CD4-positive, alpha-beta T cell treated with Interferon gamma for 1 hour (primary cell): ENCODE measurements at regions not wholly inside any gene's neighbourhood (a gene's known extent, or its start where the extent isn't known, plus 50 kb on each side); places are given as distances from the start of the nearest gene placed in this dataset.

Experiments
- DNase-seq: peaks from one replicate; pipeline ENCODE4 v3.0.0-alpha.2; 2020

DNA sequence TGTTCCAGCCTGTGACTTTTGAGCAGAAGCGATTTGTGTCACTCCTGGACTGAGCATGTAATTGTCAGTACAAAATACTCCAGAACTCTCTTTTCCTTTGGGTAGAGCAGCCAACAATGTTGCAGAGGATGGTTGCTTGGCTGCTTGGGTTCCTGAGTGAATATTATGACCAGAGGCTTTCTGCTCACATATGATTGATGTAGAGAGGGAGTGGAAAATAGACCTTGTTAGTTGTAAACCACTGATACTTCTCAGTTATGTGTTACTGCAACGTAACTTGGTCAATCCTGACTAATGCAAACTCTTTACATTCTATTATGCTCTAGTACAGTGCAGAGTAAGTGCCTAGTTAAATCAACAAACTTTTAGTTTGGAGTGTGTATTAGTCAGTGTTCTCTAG lies 322.6 kb upstream of the KCNH8 start:
- DNase-seq = no peak

DNA sequence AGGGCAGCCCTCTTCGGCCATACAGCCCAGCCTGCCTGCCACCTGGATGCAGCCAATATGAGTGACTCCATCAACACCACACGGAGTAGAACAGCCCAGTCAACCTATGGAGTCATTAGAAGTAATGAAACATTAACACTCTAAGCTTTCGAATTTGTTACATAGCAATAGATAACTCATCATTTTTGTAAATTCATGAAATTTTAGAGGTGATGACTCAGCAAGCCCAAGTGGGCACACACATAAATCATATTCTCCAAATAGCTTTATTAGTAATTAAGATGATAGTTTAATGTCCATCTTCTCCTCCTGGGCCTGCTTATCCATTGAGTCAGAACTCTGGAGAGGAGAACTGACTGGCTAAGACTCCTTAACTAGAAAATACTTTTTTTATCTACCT lies 335.0 kb upstream of the KCNH8 start:
- DNase-seq = no peak

DNA sequence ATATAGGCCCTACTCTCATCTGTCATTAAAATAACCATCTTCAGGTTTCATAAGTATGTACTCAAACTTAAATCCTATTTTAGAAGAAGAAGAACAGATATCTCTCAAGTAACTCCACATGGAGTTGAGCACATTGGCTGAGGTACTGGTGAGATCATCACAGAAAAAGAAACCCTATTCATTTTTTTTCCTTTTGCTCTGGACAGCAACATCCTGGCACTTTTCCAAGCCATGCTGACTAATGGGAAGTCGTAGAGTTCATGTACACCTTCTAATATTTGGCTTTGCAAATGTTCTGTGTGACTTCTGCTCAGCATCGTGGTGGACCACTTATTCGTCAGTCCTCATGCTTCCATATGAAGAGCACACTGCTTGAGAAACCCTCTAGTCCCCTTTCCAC lies 336.0 kb upstream of the KCNH8 start:
- no peak for DNase-seq

DNA sequence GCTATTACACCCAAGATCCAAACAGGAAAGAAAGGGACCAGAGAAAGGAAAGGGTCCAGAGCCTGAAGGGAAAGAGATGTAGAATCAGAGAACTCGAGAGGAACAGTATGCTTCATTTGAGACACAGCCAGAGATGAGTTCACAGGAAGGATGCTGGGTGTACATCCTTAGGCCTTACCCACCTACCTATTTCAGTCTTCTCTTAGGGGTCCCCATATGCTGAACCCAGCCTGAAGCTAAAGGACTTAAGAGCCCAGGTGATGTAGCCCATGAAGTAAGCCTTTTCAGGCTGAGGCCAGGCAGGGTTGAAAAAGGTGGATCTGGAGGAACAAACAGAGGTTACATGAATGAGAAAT lies 338.0 kb upstream of the KCNH8 start:
- no peak for DNase-seq

DNA sequence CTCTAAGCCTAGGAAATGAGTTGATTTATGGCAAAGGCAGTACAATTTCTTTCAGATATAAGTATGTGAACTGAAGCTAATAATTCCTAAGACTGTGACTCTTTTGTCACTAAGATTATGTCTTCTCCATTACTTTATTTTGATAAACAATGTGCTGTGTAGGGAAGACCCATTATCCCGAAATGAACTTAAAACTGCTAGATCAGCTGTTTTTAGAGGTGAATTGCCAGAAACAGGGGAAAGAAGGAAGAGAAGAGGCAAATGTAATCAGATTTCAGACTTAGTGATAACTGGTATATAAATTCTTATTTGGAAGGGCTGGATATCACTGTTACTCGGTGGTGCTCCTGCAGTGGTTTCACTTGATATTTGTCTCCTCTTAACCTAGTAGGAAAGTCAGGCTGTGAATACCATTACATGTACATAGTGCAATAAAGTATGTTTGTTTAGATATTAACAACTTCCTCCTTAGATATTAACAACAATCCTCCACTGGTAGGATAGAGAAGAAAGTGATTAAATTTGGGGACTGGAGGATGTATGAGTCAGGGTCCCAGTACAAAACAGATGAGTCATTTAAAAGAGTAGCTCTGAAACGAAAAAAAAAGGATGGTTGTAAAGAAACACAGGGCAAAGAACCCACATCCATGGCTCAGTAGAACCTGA lies 338.5 kb upstream of the KCNH8 start:
- no peak for DNase-seq

DNA sequence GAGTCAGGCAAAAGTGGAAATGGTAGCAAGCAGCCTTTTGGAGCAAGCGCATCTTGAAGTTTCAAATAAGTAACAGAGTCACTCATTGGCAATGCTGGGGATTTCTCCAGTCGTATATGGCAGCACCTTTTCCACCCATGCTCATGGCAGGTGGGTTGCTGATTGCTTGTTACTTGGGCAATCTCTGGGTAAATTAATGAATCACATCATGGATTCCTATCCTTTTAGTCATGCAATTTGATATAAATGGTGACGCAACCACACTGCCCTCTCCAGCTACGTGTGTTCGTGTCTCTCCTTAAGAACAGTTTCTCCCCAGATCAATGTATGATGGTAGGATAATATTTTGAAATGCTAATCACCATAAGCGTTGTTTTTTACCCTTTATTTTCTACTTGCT lies 339.9 kb upstream of the KCNH8 start:
- DNase-seq = no peak

GRCh38 chr3:18807593-18807992 lies 340.7 kb upstream of the KCNH8 start:
- no peak for DNase-seq

GRCh38 chr3:18806633-18807032 lies 341.7 kb upstream of the KCNH8 start:
- no peak for DNase-seq

DNA sequence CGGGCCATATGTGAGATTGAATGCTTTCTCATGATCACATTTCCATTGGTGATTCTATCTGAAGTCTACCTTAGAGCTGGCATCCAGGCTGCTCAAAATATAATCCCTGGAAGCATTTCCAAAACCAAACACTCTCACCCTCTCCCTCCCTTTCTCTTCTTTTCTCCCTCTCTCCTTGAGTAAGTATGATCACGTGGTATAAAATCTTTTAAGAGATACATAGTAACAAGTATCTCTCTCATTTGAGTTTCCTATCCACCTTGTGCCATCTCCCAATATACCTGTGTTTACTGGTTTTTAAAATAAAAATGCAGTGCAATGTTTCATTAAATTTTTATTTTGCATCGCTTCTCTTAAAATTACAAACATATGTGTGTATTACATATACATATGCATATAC lies 350.9 kb upstream of the KCNH8 start:
- DNase-seq = no peak

GRCh38 chr3:18795078-18795477 lies 353.2 kb upstream of the KCNH8 start:
- DNase-seq = no peak

GRCh38 chr3:18791752-18792151 lies 356.6 kb upstream of the KCNH8 start:
- DNase-seq = no peak

DNA sequence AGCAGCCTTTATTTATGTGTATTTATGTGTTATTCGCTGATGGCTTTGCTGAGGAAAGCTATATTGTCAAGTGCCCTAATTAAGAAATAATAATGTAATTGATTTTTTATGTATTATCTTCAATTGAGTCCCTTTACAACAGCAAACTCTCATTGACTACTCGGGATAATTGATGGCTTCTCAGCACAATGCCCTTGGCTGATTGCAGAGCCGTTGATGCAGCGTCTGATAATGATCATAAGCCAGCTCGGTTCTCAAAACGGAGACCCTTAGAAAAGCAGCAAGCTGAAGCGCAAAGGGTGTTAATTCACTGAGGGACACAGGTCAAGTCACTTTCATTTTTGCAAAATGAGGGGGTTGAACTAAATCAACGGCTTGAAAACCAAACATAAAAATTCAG lies 357.1 kb upstream of the KCNH8 start:
- no peak for DNase-seq

- no peak for DNase-seq
These were observed 357.9 kb upstream of the KCNH8 start for GRCh38 chr3:18790384-18790783.

DNA sequence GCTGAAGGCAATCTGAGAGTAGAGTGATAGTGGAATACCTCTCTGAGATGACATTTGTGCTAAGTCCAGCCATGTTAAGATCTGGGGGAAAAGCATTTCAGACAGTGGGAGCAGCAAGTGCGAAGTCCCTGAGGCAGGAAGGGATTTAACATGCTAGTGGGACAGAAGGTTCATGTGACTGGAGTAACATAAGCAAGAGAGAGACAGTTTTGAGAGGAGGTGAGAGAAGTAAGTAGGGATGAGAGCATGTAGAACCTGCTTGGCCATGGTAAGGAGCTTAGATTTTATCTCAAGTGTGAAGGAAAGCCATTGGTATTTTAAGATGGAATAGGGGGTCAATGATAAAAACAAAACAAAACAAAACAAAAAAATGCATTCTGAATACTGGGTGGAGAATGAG lies 358.6 kb upstream of the KCNH8 start:
- no peak for DNase-seq

GRCh38 chr3:18787441-18787840 lies 360.9 kb upstream of the KCNH8 start:
- DNase-seq = no peak

DNA sequence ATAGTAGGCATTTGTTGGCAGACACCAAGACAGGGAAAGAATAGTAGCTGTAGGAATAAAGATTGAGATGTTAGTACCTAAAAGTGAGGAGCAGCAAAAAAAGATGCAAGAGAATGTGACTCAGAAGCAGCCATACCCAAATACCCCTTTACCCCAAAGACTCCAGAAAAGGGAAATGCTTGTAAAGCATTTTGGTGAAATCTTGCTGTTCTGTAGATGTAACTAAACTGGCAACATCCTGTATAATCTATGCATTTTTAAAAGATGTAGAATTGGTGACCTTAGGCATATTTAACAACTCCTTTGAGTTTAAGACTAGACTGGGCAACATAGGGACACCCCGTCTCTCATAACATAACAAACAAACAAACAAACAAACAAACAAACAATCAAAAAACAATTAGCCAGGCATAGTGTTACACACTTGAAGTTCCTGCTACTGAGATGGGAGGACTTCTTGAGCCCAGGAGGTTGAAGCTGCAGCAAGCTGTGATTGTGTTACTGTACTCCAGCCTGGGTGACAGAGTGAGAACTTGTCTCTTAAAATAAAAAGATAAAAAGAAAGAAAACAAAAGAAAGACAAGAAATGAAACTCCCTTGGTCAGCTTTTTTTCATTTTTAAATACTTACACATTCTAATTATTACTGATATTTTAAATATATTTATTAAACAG lies 361.5 kb upstream of the KCNH8 start:
- DNase-seq = no peak

DNA sequence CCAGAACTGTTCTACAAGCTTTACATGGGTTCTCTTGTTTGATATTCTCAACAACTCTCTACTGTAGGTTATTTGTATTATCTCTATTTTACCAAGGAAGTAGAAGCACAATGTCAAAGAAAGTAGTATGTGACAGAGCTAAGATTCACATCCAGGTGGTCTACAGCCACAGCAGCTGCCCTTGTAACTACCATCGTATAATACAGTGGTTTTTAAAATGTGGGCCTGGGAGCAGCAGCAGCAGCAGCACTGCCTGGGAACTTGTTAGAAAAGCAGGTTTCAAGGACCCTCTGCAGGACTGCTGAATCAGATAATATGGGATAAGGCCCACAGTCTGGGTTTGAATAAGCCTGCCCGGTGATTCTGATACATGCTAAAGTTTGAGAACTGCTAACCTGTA lies 357.1 kb upstream of the SATB1 start:
- no peak for DNase-seq

DNA sequence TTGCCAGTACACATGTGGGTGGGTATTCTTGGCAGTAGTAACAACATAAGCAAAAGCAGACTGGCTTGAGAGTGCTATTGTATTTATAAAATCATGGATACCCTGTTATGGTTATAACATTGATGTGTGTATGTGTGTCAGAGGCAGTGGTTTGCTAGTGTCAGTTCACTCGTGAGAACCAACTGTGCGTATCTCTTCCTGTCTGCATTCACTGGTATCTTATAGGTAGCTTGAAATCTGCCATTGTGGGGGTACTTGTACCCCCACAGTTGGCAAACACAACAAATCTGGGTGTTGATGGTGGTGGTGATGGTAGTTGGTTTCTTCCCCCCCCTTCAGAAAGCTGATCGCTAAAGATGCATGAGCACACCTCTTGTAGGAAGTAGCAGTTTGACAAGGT lies 355.8 kb upstream of the SATB1 start:
- DNase-seq = no peak

DNA sequence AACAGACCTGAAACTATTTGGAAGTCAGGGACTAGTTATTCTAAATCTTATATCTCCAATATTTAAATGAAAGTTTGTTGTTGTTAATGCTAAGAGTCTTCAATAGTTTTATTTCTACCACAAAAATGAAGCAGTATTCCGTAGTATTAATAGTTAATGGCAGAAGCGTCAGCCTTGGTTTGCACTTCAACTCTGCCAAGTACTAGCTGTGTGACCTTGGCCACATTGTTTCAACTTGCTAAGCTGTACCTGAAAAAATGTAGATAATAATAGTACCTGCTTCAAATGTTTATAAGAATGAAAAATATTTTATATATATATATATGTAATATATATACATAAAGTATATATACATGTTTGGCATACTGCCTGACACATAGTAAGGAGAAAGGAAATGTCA lies 354.6 kb upstream of the SATB1 start:
- DNase-seq = no peak

DNA sequence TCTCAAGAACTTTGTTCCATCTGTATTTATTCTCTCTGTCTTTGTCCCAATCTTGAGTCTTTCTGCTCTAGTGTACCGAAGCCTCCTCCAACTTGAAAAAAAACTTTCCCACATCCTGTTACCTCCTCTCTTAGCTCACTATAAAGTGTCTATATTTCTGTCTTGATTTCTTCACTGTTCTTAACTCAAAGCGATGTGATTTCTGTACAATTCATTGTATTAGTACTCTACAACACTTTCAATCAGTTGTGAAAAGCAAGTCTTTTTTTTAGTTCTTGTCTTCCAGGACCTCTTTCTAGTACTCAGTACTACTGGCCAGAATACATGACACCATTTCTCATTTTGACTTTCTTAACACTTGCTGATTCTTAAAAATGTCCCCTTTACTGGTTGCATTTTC lies 353.5 kb upstream of the SATB1 start:
- no peak for DNase-seq

DNA sequence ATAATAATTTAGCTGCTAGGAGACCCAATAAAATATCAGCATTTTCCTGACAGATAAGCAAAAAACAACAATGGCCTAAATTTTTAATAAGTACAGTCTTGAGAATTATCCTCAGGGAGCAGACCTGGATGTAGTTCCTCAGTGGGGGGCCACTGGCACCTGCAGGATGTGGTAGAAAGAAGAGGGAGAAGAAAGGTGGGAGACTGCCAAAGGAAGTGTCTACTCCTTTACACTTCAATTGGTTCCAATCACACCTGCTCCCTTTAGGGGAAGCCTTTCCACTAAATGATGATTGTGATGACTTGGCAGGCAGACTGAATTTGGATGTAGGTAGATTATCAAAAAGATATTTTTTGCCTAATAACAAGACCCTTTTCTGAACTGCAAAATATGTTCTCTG lies 353.0 kb upstream of the SATB1 start:
- no peak for DNase-seq

DNA sequence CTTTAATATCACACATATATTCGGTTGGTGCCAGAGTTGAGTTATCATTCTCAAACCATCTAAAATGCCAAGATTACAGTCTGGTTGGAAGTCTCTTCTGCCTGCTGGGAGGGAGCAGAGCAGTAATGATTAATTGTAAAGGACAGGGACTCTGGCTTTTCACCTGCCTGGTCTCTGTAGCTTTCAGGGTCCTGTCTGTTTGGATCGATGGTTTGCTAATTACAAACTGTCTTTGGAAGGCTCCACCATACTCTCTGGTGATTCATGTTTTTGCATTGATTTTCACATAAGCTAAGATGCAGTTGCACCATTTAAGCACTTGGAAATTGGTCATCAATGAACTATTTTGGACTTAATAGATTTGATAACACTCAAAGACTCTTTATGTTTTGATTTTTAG lies 350.4 kb upstream of the SATB1 start:
- no peak for DNase-seq

- no peak for DNase-seq
These were observed 349.4 kb upstream of the SATB1 start for GRCh38 chr3:18774319-18775088.

DNA sequence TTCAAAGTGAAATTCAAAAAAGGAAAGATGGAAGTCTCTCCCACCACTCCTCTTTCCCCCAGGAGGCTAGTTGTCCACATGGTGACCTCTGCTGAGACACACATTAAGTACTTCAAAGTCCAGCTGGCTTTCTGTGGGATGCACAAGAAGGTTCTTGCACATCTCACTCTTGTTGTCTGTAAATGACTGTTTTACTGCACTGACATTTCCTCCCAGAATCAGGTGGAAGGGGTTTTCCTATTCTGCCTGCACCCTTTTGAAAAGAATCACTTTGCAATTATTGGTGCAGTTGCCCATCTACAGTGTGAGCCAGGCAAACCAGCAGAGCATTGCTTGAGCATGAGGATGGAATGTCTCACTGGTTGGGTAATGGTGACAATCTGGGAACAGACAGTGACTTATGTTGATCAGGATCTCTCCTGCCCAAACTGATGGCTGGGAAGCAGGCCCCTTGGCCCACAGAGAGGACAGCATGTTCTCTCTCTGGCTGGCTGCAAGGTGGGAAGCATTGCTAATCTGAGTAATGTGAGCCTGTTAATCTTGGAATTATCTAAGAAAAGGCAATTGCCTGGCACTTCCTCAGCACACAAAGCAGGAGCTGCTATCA lies 347.7 kb upstream of the SATB1 start:
- DNase-seq = no peak
